K562 (cell line): ENCODE measurements at regions not wholly inside any gene's neighbourhood (a gene's known extent, or its start where the extent isn't known, plus 50 kb on each side); places are given as distances from the start of the nearest gene placed in this dataset.

Source experiments
- HLTF ChIP-seq: fragments of 450-650 bp; IDR thresholded peaks from 2 replicates; pipeline ENCODE4 v1.6.1; 2016
- ILF3 ChIP-seq: fragments of 450-650 bp; IDR thresholded peaks from 2 replicates; pipeline ENCODE4 v1.6.1; 2018; ENCODE audit warnings: antibody characterized with exemption, mild to moderate bottlenecking, moderate library complexity, borderline replicate concordance
- NCOR1 ChIP-seq: fragments of 450-650 bp; IDR thresholded peaks from 2 replicates; pipeline ENCODE4 v1.6.1; 2016; ENCODE audit warnings: mild to moderate bottlenecking, moderate library complexity
- PYGO2 ChIP-seq: fragments of 450-650 bp; IDR thresholded peaks from 2 replicates; pipeline ENCODE4 v1.6.1; 2016; ENCODE audit warnings: mild to moderate bottlenecking, missing genetic modification characterization, moderate library complexity, missing compliant biosample characterization
- SETDB1 ChIP-seq: IDR thresholded peaks from one replicate; pipeline ENCODE4 v1.6.1; 2012; ENCODE audit warnings: low read length, control low read depth, inconsistent platforms
- SP2 ChIP-seq: IDR thresholded peaks from 2 replicates; pipeline ENCODE4 v1.6.1; 2011; ENCODE audit warnings: mild to moderate bottlenecking, low read depth, low read length, moderate library complexity; ENCODE audit not compliant: poor library complexity, severe bottlenecking; ENCODE audit errors: extremely low read depth
- ZBTB1 ChIP-seq: sonication (generic); formaldehyde crosslinking; IDR thresholded peaks from 2 replicates; pipeline ENCODE4 v1.8.1; 2023; ENCODE audit warnings: missing genetic modification reagents, low read depth, mild to moderate bottlenecking, borderline replicate concordance
- ZNF184 ChIP-seq: sonication (generic); formaldehyde crosslinking; IDR thresholded peaks from 2 replicates; pipeline ENCODE4 v1.5.0; 2020; ENCODE audit warnings: missing genetic modification reagents
- ZNF23 ChIP-seq: fragments of 250-450 bp; sonication (Bioruptor Pico); IDR thresholded peaks from 2 replicates; pipeline ENCODE4 v1.4.0; 2020; ENCODE audit warnings: mild to moderate bottlenecking
- TF ChIP-seq, protein P1 (sequence below): fragments of 450-650 bp; IDR thresholded peaks from 2 replicates; pipeline ENCODE4 v1.6.1; 2016; ENCODE audit warnings: mild to moderate bottlenecking, moderate library complexity
- TF ChIP-seq, protein P2 (sequence below): sonication (generic); formaldehyde crosslinking; IDR thresholded peaks from 2 replicates; pipeline ENCODE4 v1.8.1; 2023; ENCODE audit warnings: mild to moderate bottlenecking, missing genetic modification reagents
- TF ChIP-seq, protein P3 (sequence below), 2 experiments: fragments of 150-350 bp in 1 of 2; IDR thresholded peaks; 2 replicates each; pipeline ENCODE4 v1.6.1; 2012 to 2016; ENCODE audit warnings: low read depth in 2 of 2, low read length in 2 of 2, mild to moderate bottlenecking in 1 of 2, moderate library complexity in 1 of 2

DNA sequence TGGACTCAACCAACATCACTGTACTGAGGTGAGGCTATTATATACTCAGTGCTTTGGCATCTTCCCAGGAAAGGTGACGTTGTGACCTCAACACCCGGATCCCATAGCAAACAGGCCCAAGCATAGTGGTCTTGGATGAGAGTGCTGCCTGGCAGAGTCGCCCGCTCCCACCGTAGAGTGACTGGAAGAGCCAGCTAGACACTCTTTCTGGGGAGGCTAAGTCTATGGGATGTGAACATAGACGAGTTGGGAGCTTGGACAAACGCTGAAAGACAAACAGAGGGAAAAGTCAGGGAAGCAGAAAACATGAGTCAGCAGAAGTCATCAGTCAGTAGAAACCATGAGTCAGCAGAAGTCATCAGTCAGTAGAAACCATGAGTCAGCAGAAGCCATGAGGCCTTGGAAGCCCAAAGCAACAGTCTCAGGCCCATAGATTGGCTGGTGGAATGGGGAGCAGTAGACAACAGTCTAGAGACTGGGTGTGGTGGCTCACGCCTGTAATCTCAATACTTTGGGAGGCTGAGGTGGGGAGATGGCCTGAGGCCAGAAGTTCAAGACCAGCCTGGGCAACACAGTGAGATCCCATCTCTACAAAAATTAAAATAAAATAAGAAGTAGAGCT, 66.4 kb upstream of the MAP1LC3B2 start (continued):
- TF ChIP-seq, protein P1, sequence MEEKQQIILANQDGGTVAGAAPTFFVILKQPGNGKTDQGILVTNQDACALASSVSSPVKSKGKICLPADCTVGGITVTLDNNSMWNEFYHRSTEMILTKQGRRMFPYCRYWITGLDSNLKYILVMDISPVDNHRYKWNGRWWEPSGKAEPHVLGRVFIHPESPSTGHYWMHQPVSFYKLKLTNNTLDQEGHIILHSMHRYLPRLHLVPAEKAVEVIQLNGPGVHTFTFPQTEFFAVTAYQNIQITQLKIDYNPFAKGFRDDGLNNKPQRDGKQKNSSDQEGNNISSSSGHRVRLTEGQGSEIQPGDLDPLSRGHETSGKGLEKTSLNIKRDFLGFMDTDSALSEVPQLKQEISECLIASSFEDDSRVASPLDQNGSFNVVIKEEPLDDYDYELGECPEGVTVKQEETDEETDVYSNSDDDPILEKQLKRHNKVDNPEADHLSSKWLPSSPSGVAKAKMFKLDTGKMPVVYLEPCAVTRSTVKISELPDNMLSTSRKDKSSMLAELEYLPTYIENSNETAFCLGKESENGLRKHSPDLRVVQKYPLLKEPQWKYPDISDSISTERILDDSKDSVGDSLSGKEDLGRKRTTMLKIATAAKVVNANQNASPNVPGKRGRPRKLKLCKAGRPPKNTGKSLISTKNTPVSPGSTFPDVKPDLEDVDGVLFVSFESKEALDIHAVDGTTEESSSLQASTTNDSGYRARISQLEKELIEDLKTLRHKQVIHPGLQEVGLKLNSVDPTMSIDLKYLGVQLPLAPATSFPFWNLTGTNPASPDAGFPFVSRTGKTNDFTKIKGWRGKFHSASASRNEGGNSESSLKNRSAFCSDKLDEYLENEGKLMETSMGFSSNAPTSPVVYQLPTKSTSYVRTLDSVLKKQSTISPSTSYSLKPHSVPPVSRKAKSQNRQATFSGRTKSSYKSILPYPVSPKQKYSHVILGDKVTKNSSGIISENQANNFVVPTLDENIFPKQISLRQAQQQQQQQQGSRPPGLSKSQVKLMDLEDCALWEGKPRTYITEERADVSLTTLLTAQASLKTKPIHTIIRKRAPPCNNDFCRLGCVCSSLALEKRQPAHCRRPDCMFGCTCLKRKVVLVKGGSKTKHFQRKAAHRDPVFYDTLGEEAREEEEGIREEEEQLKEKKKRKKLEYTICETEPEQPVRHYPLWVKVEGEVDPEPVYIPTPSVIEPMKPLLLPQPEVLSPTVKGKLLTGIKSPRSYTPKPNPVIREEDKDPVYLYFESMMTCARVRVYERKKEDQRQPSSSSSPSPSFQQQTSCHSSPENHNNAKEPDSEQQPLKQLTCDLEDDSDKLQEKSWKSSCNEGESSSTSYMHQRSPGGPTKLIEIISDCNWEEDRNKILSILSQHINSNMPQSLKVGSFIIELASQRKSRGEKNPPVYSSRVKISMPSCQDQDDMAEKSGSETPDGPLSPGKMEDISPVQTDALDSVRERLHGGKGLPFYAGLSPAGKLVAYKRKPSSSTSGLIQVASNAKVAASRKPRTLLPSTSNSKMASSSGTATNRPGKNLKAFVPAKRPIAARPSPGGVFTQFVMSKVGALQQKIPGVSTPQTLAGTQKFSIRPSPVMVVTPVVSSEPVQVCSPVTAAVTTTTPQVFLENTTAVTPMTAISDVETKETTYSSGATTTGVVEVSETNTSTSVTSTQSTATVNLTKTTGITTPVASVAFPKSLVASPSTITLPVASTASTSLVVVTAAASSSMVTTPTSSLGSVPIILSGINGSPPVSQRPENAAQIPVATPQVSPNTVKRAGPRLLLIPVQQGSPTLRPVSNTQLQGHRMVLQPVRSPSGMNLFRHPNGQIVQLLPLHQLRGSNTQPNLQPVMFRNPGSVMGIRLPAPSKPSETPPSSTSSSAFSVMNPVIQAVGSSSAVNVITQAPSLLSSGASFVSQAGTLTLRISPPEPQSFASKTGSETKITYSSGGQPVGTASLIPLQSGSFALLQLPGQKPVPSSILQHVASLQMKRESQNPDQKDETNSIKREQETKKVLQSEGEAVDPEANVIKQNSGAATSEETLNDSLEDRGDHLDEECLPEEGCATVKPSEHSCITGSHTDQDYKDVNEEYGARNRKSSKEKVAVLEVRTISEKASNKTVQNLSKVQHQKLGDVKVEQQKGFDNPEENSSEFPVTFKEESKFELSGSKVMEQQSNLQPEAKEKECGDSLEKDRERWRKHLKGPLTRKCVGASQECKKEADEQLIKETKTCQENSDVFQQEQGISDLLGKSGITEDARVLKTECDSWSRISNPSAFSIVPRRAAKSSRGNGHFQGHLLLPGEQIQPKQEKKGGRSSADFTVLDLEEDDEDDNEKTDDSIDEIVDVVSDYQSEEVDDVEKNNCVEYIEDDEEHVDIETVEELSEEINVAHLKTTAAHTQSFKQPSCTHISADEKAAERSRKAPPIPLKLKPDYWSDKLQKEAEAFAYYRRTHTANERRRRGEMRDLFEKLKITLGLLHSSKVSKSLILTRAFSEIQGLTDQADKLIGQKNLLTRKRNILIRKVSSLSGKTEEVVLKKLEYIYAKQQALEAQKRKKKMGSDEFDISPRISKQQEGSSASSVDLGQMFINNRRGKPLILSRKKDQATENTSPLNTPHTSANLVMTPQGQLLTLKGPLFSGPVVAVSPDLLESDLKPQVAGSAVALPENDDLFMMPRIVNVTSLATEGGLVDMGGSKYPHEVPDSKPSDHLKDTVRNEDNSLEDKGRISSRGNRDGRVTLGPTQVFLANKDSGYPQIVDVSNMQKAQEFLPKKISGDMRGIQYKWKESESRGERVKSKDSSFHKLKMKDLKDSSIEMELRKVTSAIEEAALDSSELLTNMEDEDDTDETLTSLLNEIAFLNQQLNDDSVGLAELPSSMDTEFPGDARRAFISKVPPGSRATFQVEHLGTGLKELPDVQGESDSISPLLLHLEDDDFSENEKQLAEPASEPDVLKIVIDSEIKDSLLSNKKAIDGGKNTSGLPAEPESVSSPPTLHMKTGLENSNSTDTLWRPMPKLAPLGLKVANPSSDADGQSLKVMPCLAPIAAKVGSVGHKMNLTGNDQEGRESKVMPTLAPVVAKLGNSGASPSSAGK = peak; percentile 15; the same call in 1 of the 2 replicates
- TF ChIP-seq ZNF184 (no peak), NCOR1 (peak; percentile 80), PYGO2 (tag) (no peak; the same call in 1 of the 2 replicates), ILF3 (no peak), ZBTB1 (no peak), HLTF (peak; percentile 95), SP2 (no peak), ZNF23 (CRISPR knock-in tag) (no peak), SETDB1 (no peak)
- TF ChIP-seq, protein P2, sequence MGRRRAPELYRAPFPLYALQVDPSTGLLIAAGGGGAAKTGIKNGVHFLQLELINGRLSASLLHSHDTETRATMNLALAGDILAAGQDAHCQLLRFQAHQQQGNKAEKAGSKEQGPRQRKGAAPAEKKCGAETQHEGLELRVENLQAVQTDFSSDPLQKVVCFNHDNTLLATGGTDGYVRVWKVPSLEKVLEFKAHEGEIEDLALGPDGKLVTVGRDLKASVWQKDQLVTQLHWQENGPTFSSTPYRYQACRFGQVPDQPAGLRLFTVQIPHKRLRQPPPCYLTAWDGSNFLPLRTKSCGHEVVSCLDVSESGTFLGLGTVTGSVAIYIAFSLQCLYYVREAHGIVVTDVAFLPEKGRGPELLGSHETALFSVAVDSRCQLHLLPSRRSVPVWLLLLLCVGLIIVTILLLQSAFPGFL (CRISPR knock-in tag) = no peak
- TF ChIP-seq, protein P3, sequence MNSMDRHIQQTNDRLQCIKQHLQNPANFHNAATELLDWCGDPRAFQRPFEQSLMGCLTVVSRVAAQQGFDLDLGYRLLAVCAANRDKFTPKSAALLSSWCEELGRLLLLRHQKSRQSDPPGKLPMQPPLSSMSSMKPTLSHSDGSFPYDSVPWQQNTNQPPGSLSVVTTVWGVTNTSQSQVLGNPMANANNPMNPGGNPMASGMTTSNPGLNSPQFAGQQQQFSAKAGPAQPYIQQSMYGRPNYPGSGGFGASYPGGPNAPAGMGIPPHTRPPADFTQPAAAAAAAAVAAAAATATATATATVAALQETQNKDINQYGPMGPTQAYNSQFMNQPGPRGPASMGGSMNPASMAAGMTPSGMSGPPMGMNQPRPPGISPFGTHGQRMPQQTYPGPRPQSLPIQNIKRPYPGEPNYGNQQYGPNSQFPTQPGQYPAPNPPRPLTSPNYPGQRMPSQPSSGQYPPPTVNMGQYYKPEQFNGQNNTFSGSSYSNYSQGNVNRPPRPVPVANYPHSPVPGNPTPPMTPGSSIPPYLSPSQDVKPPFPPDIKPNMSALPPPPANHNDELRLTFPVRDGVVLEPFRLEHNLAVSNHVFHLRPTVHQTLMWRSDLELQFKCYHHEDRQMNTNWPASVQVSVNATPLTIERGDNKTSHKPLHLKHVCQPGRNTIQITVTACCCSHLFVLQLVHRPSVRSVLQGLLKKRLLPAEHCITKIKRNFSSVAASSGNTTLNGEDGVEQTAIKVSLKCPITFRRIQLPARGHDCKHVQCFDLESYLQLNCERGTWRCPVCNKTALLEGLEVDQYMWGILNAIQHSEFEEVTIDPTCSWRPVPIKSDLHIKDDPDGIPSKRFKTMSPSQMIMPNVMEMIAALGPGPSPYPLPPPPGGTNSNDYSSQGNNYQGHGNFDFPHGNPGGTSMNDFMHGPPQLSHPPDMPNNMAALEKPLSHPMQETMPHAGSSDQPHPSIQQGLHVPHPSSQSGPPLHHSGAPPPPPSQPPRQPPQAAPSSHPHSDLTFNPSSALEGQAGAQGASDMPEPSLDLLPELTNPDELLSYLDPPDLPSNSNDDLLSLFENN (IDR thresholded peaks at IDR 0.05; ENCODE audit: low read depth in 2 of 2, low read length in 2 of 2) = peak in 1 of 2 experiments; percentile 77; a peak in 1 of 4 replicates
